HEK293T (cell line): ENCODE measurements at regions not wholly inside any gene's neighbourhood (a gene's known extent, or its start where the extent isn't known, plus 50 kb on each side); places are given as distances from the start of the nearest gene placed in this dataset.
A peak's percentile ranks its signal among the peaks of the same experiment; 100 is the strongest.
"Not testable (repeated sequence)": the region's sequence is repeated elsewhere in the genome, so short reads cannot be mapped to it uniquely, and the experiment has no call there.

Source experiments
- CTCF ChIA-PET: fragments of 350-600 bp; formaldehyde crosslinking; extraction: SDS; loops from one replicate; lab custom pipeline; 2021; ENCODE audit warnings: antibody characterized with exemption, inconsistent platforms; lab: Yijun Ruan, JAX
- POLR2A ChIA-PET: fragments of 350-600 bp; formaldehyde crosslinking; extraction: SDS; loops from one replicate; lab custom pipeline; 2020; ENCODE audit warnings: antibody characterized with exemption, inconsistent platforms; lab: Yijun Ruan, JAX
- DNase-seq: peaks from one replicate; pipeline ENCODE4 v3.0.0; 2012; ENCODE audit warnings: mixed read lengths; ENCODE audit errors: extremely low spot score
- TF ChIP-seq, protein P1 (sequence below): fragments of 450-650 bp; IDR thresholded peaks from 2 replicates; pipeline ENCODE4 v1.6.1; 2016

GRCh38 chr1:234808943-234809853 is 199.2 kb upstream of the IRF2BP2 start:
- POLR2A ChIA-PET, CTCF ChIA-PET, DNase-seq: not testable (repeated sequence)

- POLR2A ChIA-PET, CTCF ChIA-PET, DNase-seq: not testable (repeated sequence)
Observed at GRCh38 chr1:234808459-234808858, 198.5 kb upstream of the IRF2BP2 start.

- TF ChIP-seq, protein P1, sequence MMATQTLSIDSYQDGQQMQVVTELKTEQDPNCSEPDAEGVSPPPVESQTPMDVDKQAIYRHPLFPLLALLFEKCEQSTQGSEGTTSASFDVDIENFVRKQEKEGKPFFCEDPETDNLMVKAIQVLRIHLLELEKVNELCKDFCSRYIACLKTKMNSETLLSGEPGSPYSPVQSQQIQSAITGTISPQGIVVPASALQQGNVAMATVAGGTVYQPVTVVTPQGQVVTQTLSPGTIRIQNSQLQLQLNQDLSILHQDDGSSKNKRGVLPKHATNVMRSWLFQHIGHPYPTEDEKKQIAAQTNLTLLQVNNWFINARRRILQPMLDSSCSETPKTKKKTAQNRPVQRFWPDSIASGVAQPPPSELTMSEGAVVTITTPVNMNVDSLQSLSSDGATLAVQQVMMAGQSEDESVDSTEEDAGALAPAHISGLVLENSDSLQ = peak; percentile 44; the same call in 1 of the 2 replicates
Observed at GRCh38 chr1:234807705-234808104, 197.7 kb upstream of the IRF2BP2 start.

GRCh38 chr1:234802586-234802985 is 192.6 kb upstream of the IRF2BP2 start:
- CTCF ChIA-PET, POLR2A ChIA-PET, DNase-seq: not testable (repeated sequence)

More at GRCh38 chr1:234807705-234808104, 197.7 kb upstream of the IRF2BP2 start:
- POLR2A ChIA-PET, DNase-seq, CTCF ChIA-PET: not testable (repeated sequence)

DNA sequence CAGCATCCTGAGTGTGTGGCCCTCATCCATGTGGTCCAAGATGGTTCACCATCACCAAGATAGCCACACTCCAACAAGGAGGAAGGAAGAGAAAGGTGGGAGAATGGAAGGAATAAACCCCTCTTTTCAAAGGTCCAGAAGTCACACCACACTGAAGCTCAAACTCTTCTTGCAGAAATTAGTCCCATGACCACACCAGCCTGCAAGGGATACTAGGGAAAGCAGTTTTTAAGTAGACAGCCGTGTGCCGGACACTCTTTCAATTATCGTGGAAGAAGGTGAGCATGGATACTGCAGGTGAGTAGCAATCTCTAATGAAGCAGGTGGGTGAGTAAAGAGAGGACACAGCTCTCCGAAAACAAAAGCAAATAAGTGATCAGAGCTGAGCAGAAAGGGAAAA is 191.7 kb upstream of the IRF2BP2 start:
- POLR2A ChIA-PET, DNase-seq, CTCF ChIA-PET: not testable (repeated sequence)

- CTCF ChIA-PET, DNase-seq, POLR2A ChIA-PET: not testable (repeated sequence)
Observed at GRCh38 chr1:234801147-234801546, 191.2 kb upstream of the IRF2BP2 start.

DNA sequence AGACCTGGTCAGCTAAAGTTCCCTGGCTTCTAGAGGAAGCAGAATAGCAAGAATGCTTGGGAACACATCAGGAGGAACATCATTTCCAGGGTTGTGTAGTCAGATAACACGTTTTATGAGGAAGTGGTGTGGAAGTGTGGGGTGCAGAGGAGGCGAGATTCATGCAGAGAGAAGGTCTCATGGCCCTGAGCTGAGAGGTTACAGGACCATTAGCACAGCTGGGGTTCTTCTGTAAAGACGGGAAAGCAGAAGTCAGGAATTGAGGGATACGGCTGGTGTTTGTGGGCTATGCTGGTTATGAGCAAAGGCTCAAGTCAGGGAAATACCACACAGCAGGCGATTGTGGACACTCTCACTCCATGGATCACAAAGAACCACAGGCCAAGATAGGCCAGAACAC is 190.6 kb upstream of the IRF2BP2 start:
- CTCF ChIA-PET, POLR2A ChIA-PET, DNase-seq: not testable (repeated sequence)

GRCh38 chr1:234799021-234799689 is 189.2 kb upstream of the IRF2BP2 start:
- CTCF ChIA-PET, POLR2A ChIA-PET, DNase-seq: not testable (repeated sequence)

GRCh38 chr1:234797216-234797615 is 187.2 kb upstream of the IRF2BP2 start:
- CTCF ChIA-PET, POLR2A ChIA-PET, DNase-seq: not testable (repeated sequence)

DNA sequence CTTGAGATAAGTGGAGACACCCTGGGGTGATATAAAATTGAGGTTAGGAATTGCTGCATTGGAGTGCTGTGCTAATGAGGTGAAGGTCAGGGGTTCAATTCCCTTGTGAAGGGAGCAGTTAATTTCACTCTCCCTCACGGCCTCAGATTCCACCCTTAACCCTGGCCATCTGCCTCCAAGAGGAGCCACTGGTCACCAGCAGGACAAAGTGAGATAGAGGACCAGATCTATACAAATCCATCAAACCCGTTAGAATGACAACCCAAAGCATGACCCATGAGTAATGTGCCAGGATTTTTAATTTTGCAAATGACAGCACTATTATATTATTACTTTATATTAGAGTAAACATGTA is 186.4 kb upstream of the IRF2BP2 start:
- DNase-seq, POLR2A ChIA-PET, CTCF ChIA-PET: not testable (repeated sequence)

- POLR2A ChIA-PET, CTCF ChIA-PET, DNase-seq: not testable (repeated sequence)
Observed at GRCh38 chr1:234795711-234796437, 185.9 kb upstream of the IRF2BP2 start.

DNA sequence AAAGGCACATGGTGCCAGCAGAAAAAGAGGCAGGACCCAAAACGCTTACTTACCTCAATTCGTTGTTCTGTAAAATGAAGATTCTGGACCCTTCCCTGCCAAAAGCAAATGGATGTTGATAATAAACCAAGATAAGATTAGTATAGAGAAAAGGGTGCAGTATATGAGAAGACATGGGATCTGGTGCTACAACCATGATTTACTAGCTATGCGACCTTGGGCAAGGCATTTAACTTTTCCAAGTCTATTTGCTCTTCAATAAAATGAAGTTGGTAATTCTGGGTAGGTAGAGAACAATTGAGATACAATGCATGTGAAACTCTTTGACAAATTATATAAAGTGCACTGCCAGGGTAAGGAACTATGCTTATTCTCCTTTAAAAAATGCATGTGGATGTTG is 185.0 kb upstream of the IRF2BP2 start:
- CTCF ChIA-PET = interaction anchor here (0.5 kb wide), 1 partner anchor 622 kb away, joined by 4 read pairs; no protein-coding TSS in a partner anchor
- DNase-seq, POLR2A ChIA-PET: not testable (repeated sequence)

DNA sequence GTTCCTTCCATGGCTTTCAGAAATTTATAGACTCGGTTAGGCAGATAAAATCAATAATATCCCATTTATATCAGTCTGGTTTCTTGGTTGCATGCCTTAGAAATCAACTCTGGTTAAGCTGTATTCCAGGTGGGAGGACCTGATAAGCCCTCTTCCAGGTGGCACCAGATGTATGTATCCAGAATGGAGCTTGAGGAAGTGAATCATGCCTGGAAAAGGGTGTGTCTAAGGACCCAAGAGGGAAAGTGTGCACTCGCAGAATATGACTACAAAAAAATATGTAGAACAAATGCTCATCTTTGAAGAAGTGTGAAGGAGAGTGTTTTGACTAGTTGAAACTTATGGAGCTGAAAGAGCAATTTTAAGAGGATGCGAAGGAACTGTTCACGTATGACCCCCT is 184.5 kb upstream of the IRF2BP2 start:
- DNase-seq, POLR2A ChIA-PET: not testable (repeated sequence)
- CTCF ChIA-PET = interaction anchor here (0.5 kb wide), 1 partner anchor 622 kb away, joined by 4 read pairs; no protein-coding TSS in a partner anchor

DNA sequence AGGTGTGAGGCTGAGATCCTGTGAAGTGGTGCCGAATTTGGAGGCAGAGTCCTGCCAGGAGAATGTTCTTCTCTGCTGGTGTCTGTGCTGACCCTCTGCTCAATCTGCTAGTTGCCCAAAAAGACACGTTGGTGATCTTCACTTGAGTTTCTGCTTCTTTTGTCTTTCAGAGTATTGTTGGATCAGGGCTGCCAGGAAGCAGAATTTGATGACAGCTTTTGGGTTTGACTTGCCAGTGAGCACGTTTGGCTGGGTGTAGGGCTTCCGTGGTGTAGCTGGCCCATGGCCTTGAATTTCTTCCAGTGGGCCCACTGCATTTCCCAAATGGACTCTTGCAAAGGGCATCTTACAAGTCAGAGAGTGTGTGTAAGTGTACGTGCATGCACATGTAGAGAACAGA is 183.9 kb upstream of the IRF2BP2 start:
- DNase-seq, CTCF ChIA-PET, POLR2A ChIA-PET: not testable (repeated sequence)

GRCh38 chr1:234792221-234792864 is 182.4 kb upstream of the IRF2BP2 start:
- POLR2A ChIA-PET, CTCF ChIA-PET, DNase-seq: not testable (repeated sequence)

DNA sequence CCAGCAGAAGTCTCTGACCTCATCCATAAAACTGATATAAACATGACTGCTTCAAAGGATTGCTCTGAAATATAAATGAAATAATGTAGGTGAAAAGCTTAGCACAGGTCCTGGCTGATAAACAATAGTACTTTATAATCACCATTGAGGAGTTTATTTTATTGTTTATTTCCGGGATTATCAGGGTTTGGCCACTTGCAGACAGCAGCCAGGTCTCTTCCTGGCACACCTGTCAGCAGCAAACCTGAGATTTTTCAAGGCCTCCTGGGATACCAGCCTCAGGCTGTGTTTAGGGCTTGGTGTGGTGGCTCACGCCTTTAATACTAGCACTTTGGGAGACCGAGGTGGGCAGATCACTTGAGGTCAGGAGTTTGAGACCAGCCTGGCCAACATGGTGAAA is 181.6 kb upstream of the IRF2BP2 start:
- DNase-seq, POLR2A ChIA-PET, CTCF ChIA-PET: not testable (repeated sequence)

GRCh38 chr1:234790333-234790732 is 180.4 kb upstream of the IRF2BP2 start:
- CTCF ChIA-PET, DNase-seq, POLR2A ChIA-PET: not testable (repeated sequence)
